Keratinocyte (primary cell): ENCODE measurements at regions not wholly inside any gene's neighbourhood (a gene's known extent, or its start where the extent isn't known, plus 50 kb on each side); places are given as distances from the start of the nearest gene placed in this dataset.

Experiments
- DNase-seq: peaks from one replicate; pipeline ENCODE4 v3.0.0-alpha.2; 2011; ENCODE audit warnings: low read depth, missing footprints, low spot score
- FAIRE-seq: peaks from 2 replicates; lab custom pipeline; 2011; peaks lifted over from hg19 to GRCh38; lab: Jason Lieb, UNC
- H2AFZ ChIP-seq: 2 replicates; pipeline ENCODE4 v1.6.0; 2012; ENCODE audit warnings: low read length, control low read depth, inconsistent platforms; ENCODE audit not compliant: control insufficient read depth
- H3K27ac ChIP-seq: 2 replicates; pipeline ENCODE4 v1.5.1; 2011; ENCODE audit warnings: low read length; ENCODE audit not compliant: control insufficient read depth, insufficient read depth
- H3K27me3 ChIP-seq: 3 replicates; pipeline ENCODE4 v1.6.0; 2011; ENCODE audit warnings: low read length; ENCODE audit not compliant: control insufficient read depth, insufficient read depth; ENCODE audit errors: extremely low read depth
- H3K36me3 ChIP-seq, 2 experiments: 2 replicates in 1 of 2; 3 replicates in 1 of 2; pipeline ENCODE4 v1.5.1; 2011; ENCODE audit warnings: low read length in 2 of 2, mild to moderate bottlenecking in 1 of 2; ENCODE audit not compliant: control insufficient read depth in 2 of 2, insufficient read depth in 2 of 2; ENCODE audit errors: extremely low read depth in 1 of 2
- H3K4me1 ChIP-seq: 3 replicates; pipeline ENCODE4 v1.5.1; 2011; ENCODE audit warnings: low read length; ENCODE audit not compliant: control insufficient read depth, insufficient read depth; ENCODE audit errors: extremely low read depth
- H3K4me2 ChIP-seq: 3 replicates; pipeline ENCODE4 v1.6.0; 2011; ENCODE audit warnings: low read depth, low read length; ENCODE audit not compliant: control insufficient read depth, insufficient read depth; ENCODE audit errors: extremely low read depth
- H3K4me3 ChIP-seq, 3 experiments: fragments of 200-600 bp in 1 of 3; sonication (generic) in 1 of 3; 2 replicates in 2 of 3; 3 replicates in 1 of 3; pipeline ENCODE4 v1.5.1; 2011 to 2016; ENCODE audit warnings: low read length in 3 of 3, mild to moderate bottlenecking in 3 of 3, control low read depth in 2 of 3, inconsistent platforms in 1 of 3, low read depth in 1 of 3, mixed read lengths in 1 of 3, mixed run types in 1 of 3, moderate library complexity in 1 of 3; ENCODE audit not compliant: control insufficient read depth in 2 of 3, insufficient read depth in 2 of 3; ENCODE audit errors: extremely low read depth in 1 of 3
- H3K79me2 ChIP-seq: 2 replicates; pipeline ENCODE4 v1.6.0; 2012; ENCODE audit warnings: low read length; ENCODE audit not compliant: control insufficient read depth, insufficient read depth
- H3K9ac ChIP-seq: 3 replicates; pipeline ENCODE4 v1.6.0; 2011; ENCODE audit warnings: low read length; ENCODE audit not compliant: control insufficient read depth, insufficient read depth; ENCODE audit errors: extremely low read depth
- H3K9me1 ChIP-seq: 3 replicates; pipeline ENCODE4 v1.6.0; 2011; ENCODE audit warnings: low read length; ENCODE audit not compliant: control insufficient read depth, insufficient read depth; ENCODE audit errors: extremely low read depth
- H3K9me3 ChIP-seq: 2 replicates; pipeline ENCODE4 v1.5.1; 2012; ENCODE audit warnings: low read depth, low read length; ENCODE audit not compliant: control insufficient read depth
- H4K20me1 ChIP-seq: 3 replicates; pipeline ENCODE4 v1.6.0; 2011; ENCODE audit warnings: low read length; ENCODE audit not compliant: control insufficient read depth, insufficient read depth; ENCODE audit errors: extremely low read depth
- CTCF ChIP-seq, 3 experiments: IDR thresholded peaks in 1 of 3; conservative IDR thresholded peaks in 1 of 3; optimal IDR thresholded peaks in 1 of 3; 2 replicates in 2 of 3; 3 replicates in 1 of 3; pipeline versions ENCODE3 to v1.5.1; 2011; ENCODE audit warnings: low read length in 3 of 3, mild to moderate bottlenecking in 3 of 3, moderate library complexity in 2 of 3, control low read depth in 1 of 3, inconsistent platforms in 1 of 3; ENCODE audit not compliant: insufficient read depth in 2 of 3; ENCODE audit errors: extremely low read depth in 1 of 3
- EZH2 ChIP-seq: IDR thresholded peaks from one replicate; pipeline ENCODE4 v1.6.1; 2012; ENCODE audit warnings: inconsistent platforms, mild to moderate bottlenecking, low read length, moderate library complexity
- dilution Hi-C: fragments of 300-500 bp; cut with MboI; formaldehyde crosslinking; loops from one replicate; pipeline ENCODE4 v1.7.0; 2020; ENCODE audit warnings: low sequenced_read_pairs; ENCODE audit not compliant: extremely low pct_ligation_motif_present

- Histone ChIP-seq H3K4me1 (no peaks in the 10 kb centered on the region), H3K9me1 (no peaks in the 10 kb centered on the region), H3K4me3 (no peak overlapping the region), H3K9ac (no peak overlapping the region), H3K27me3 (no peaks in the 10 kb centered on the region), H3K9me3 (no peaks in the 10 kb centered on the region), H3K4me2 (no peak overlapping the region), H2AFZ (no peak overlapping the region), H3K79me2 (no peaks in the 10 kb centered on the region), H4K20me1 (no peaks in the 10 kb centered on the region), H3K36me3 (no peaks in the 10 kb centered on the region), H3K27ac (no peak overlapping the region)
- DNase-seq (no peak), FAIRE-seq (no peak)
- dilution Hi-C loops = no loop called here
- TF ChIP-seq EZH2 = no peak
- TF ChIP-seq CTCF (optimal IDR thresholded peaks at IDR 0.05 in 1 of 3, IDR thresholded peaks at IDR 0.05 in 1 of 3, conservative IDR thresholded peaks at IDR 0.05 in 1 of 3; ENCODE audit: extremely low read depth in 1 of 3, insufficient read depth in 2 of 3, low read length in 3 of 3) = no peak
Measured at GRCh38 chr2:219709331-219709761, 81.9 kb downstream of the SLC4A3 start.

GRCh38 chr2:219713110-219713509 is 85.7 kb downstream of the SLC4A3 start:
- H3K36me3 ChIP-seq = no peaks in the 10 kb centered on the region
- dilution Hi-C loops = no loop called here
- no peaks in the 10 kb centered on the region for H3K27me3 ChIP-seq
- no peaks in the 10 kb centered on the region for H4K20me1 ChIP-seq
- no peaks in the 10 kb centered on the region for H3K9me1 ChIP-seq
- no peak for TF ChIP-seq EZH2
- no peak for TF ChIP-seq CTCF (optimal IDR thresholded peaks at IDR 0.05 in 1 of 3, IDR thresholded peaks at IDR 0.05 in 1 of 3, conservative IDR thresholded peaks at IDR 0.05 in 1 of 3; ENCODE audit: extremely low read depth in 1 of 3, insufficient read depth in 2 of 3, low read length in 3 of 3)
- FAIRE-seq (peak; percentile 59), DNase-seq (no peak)
- H3K79me2 ChIP-seq = no peaks in the 10 kb centered on the region
- no peak overlapping the region for H3K4me2 ChIP-seq
- H3K9ac ChIP-seq = no peak overlapping the region
- H3K9me3 ChIP-seq = no peaks in the 10 kb centered on the region
- no peaks in the 10 kb centered on the region for H3K4me1 ChIP-seq
- H2AFZ ChIP-seq = no peak overlapping the region
- H3K4me3 ChIP-seq = no peak overlapping the region
- H3K27ac ChIP-seq = no peak overlapping the region
